Mammary epithelial cell (primary cell): ENCODE measurements at regions not wholly inside any gene's neighbourhood (a gene's known extent, or its start where the extent isn't known, plus 50 kb on each side); places are given as distances from the start of the nearest gene placed in this dataset.

Source experiments
- CTCF ChIP-seq, 2 donors: IDR thresholded peaks in 1 of 2; conservative IDR thresholded peaks in 1 of 2; 2 replicates each; pipeline ENCODE4 v1.5.1; 2011 to 2012; ENCODE audit warnings: inconsistent platforms in 2 of 2, low read length in 2 of 2, mild to moderate bottlenecking in 2 of 2, control low read depth in 1 of 2, low read depth in 1 of 2; ENCODE audit not compliant: insufficient read depth in 1 of 2; ENCODE audit errors: extremely low read depth in 1 of 2
- EZH2 ChIP-seq: IDR thresholded peaks from 2 replicates; pipeline ENCODE4 v1.6.1; 2012; ENCODE audit warnings: low read length, inconsistent platforms, borderline replicate concordance

DNA sequence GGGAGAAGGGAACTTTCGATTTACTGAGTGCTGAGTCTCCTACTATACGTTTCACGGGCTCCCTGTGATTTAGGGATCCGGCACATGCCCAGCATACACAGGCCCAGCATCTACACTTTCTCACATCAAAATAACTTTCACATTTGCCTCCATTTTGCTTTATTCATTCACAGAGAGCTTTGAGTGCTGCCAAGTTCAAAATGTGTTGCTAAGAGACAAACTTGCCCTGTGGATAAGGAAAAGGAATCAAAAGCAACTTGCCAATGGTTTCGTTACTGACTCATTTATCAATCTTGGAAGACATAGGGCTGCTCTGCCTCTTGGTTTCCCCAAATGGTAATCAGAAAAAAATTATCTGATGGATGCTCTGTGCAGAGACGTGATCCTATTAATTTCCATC is 86.3 kb upstream of the LRRN1 start:
- no peak for TF ChIP-seq CTCF (conservative IDR thresholded peaks at IDR 0.05 in 1 of 2, IDR thresholded peaks at IDR 0.05 in 1 of 2; ENCODE audit: extremely low read depth in 1 of 2, insufficient read depth in 1 of 2, low read depth in 1 of 2, low read length in 2 of 2)
- no peak for TF ChIP-seq EZH2
